WTC11 (cell line): ENCODE measurements at regions not wholly inside any gene's neighbourhood (a gene's known extent, or its start where the extent isn't known, plus 50 kb on each side); places are given as distances from the start of the nearest gene placed in this dataset.

Experiments
- ATAC-seq: fragments of 200-7000 bp; cut with Tn5 transposase; 2 replicates; pipeline ENCODE4 v1.10.0; 2021; ENCODE audit warnings: mild to moderate bottlenecking, moderate library complexity
- CTCF ChIA-PET: fragments of 300-600 bp; sonication (Branson Sonifier 250); formaldehyde crosslinking; loops from one replicate; lab custom pipeline; 2021; ENCODE audit warnings: antibody characterized with exemption; lab: Charles Lee
- POLR2A ChIA-PET: fragments of 350-600 bp; sonication (Branson Sonifier 250); formaldehyde crosslinking; loops from one replicate; lab custom pipeline; 2021; ENCODE audit warnings: antibody characterized with exemption; lab: Charles Lee
- DNase-seq: peaks from one replicate; pipeline ENCODE4 v3.0.0; 2021; ENCODE audit warnings: low spot score
- H3K27ac Mint-ChIP-seq: 2 replicates; pipeline ENCODE4 v1.8.0; 2021; ENCODE audit warnings: mixed read lengths
- H3K27me3 Mint-ChIP-seq: 2 replicates; pipeline ENCODE4 v1.8.0; 2021; ENCODE audit warnings: low read depth, mild to moderate bottlenecking, moderate library complexity, mixed read lengths
- H3K36me3 Mint-ChIP-seq: 2 replicates; pipeline ENCODE4 v1.8.0; 2021; ENCODE audit warnings: mixed read lengths
- H3K4me1 Mint-ChIP-seq: 2 replicates; pipeline ENCODE4 v1.8.0; 2022; ENCODE audit warnings: mixed read lengths
- H3K4me3 Mint-ChIP-seq: 2 replicates; pipeline ENCODE4 v1.8.0; 2021; ENCODE audit warnings: mild to moderate bottlenecking, moderate library complexity, mixed read lengths
- H3K9me3 Mint-ChIP-seq: 2 replicates; pipeline ENCODE4 v1.8.0; 2021; ENCODE audit warnings: mixed read lengths
- ATF1 ChIP-seq: sonication (generic); formaldehyde crosslinking; IDR thresholded peaks from 2 replicates; pipeline ENCODE4 v1.8.1; 2023; ENCODE audit warnings: mild to moderate bottlenecking, moderate library complexity, missing genetic modification reagents
- CBFB ChIP-seq: sonication (generic); formaldehyde crosslinking; IDR thresholded peaks from 2 replicates; pipeline ENCODE4 v1.8.1; 2022; ENCODE audit warnings: mild to moderate bottlenecking, low read depth, missing genetic modification reagents
- CREB1 ChIP-seq: sonication (generic); formaldehyde crosslinking; IDR thresholded peaks from 2 replicates; pipeline ENCODE4 v1.8.0; 2023; ENCODE audit warnings: mild to moderate bottlenecking, missing genetic modification reagents
- ELF4 ChIP-seq: sonication (generic); formaldehyde crosslinking; IDR thresholded peaks from 2 replicates; pipeline ENCODE4 v1.8.1; 2022; ENCODE audit warnings: low read depth, mild to moderate bottlenecking, moderate library complexity, missing genetic modification reagents
- GTF2I ChIP-seq: fragments of 250-450 bp; sonication (Bioruptor Pico); conservative IDR thresholded peaks from 2 replicates; pipeline ENCODE4 v1.4.0; 2021; ENCODE audit warnings: mild to moderate bottlenecking
- HMGA2 ChIP-seq: fragments of 250-450 bp; sonication (Bioruptor Pico); IDR thresholded peaks from 2 replicates; pipeline ENCODE4 v1.4.0; 2021; ENCODE audit warnings: mild to moderate bottlenecking, moderate library complexity
- IRF2 ChIP-seq: sonication (generic); formaldehyde crosslinking; IDR thresholded peaks from 2 replicates; pipeline ENCODE4 v1.8.0; 2022; ENCODE audit warnings: low read depth, missing genetic modification reagents, borderline replicate concordance
- KAT7 ChIP-seq: sonication (generic); formaldehyde crosslinking; IDR thresholded peaks from 2 replicates; pipeline ENCODE4 v1.8.1; 2023; ENCODE audit warnings: missing genetic modification reagents, mild to moderate bottlenecking, borderline replicate concordance
- MXD4 ChIP-seq: fragments of 250-450 bp; sonication (Bioruptor Pico); IDR thresholded peaks from 2 replicates; pipeline ENCODE4 v1.8.0; 2021; ENCODE audit warnings: mild to moderate bottlenecking, moderate library complexity, borderline replicate concordance
- MYBL2 ChIP-seq: sonication (generic); formaldehyde crosslinking; IDR thresholded peaks from 2 replicates; pipeline ENCODE4 v1.8.1; 2023; ENCODE audit warnings: mild to moderate bottlenecking, moderate library complexity, missing genetic modification reagents
- OVOL2 ChIP-seq: fragments of 250-450 bp; sonication (Bioruptor Pico); IDR thresholded peaks from 2 replicates; pipeline ENCODE4 v1.9.0; 2021; ENCODE audit warnings: mild to moderate bottlenecking, borderline replicate concordance
- RELA ChIP-seq: sonication (generic); formaldehyde crosslinking; IDR thresholded peaks from 2 replicates; pipeline ENCODE4 v1.8.1; 2022; ENCODE audit warnings: missing genetic modification reagents, mild to moderate bottlenecking, borderline replicate concordance
- TEAD1 ChIP-seq: sonication (generic); formaldehyde crosslinking; IDR thresholded peaks from 2 replicates; pipeline ENCODE4 v1.8.0; 2022; ENCODE audit warnings: mild to moderate bottlenecking, missing genetic modification reagents
- TEAD4 ChIP-seq: sonication (generic); formaldehyde crosslinking; IDR thresholded peaks from 2 replicates; pipeline ENCODE4 v1.8.0; 2022; ENCODE audit warnings: mild to moderate bottlenecking, missing genetic modification reagents
- ZNF121 ChIP-seq: sonication (generic); formaldehyde crosslinking; IDR thresholded peaks from 2 replicates; pipeline ENCODE4 v1.8.0; 2023; ENCODE audit warnings: missing genetic modification reagents
- ZNF396 ChIP-seq: fragments of 250-450 bp; sonication (Bioruptor Pico); IDR thresholded peaks from 2 replicates; pipeline ENCODE4 v1.8.0; 2021; ENCODE audit warnings: mild to moderate bottlenecking, moderate library complexity, borderline replicate concordance
- TF ChIP-seq, protein P1 (sequence below): fragments of 200-600 bp; IDR thresholded peaks from 2 replicates; pipeline ENCODE4 v1.8.0; 2022; ENCODE audit warnings: antibody characterized with exemption
- TF ChIP-seq, protein P2 (sequence below): sonication (generic); formaldehyde crosslinking; IDR thresholded peaks from 2 replicates; pipeline ENCODE4 v1.8.0; 2022; ENCODE audit warnings: mild to moderate bottlenecking, missing genetic modification reagents
- TF ChIP-seq, protein P3 (sequence below): sonication (generic); formaldehyde crosslinking; IDR thresholded peaks from 2 replicates; pipeline ENCODE4 v1.8.1; 2023; ENCODE audit warnings: mild to moderate bottlenecking, moderate library complexity, missing genetic modification reagents
- TF ChIP-seq, protein P4 (sequence below): sonication (generic); formaldehyde crosslinking; IDR thresholded peaks from 2 replicates; pipeline ENCODE4 v1.8.1; 2022; ENCODE audit warnings: missing genetic modification reagents, borderline replicate concordance
- TF ChIP-seq, protein P5 (sequence below): sonication (generic); formaldehyde crosslinking; IDR thresholded peaks from 2 replicates; pipeline ENCODE4 v1.8.1; 2023; ENCODE audit warnings: mild to moderate bottlenecking, missing genetic modification reagents

DNA sequence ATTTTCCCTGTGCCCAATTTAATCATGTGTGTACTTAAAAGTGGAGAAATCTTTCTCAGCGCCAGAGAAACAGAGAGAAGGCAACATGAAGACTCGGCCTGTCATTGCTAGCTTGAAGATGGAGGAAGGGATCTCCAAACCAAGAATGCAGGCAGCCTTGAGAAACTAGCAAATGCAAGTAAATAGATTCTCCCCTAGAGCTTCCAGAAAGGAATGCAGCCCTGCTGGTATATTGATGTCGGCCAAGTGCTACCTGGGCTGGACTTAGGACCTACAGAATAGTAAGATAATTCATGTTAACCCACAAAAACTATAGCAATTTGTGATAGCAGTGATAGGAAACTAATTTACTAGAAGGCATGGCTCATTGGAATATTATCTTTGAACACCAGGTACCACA, 150.9 kb upstream of the ABI3BP start:
- no peak for DNase-seq
- no peaks in the 10 kb centered on the region for H3K27me3 Mint-ChIP-seq

DNA sequence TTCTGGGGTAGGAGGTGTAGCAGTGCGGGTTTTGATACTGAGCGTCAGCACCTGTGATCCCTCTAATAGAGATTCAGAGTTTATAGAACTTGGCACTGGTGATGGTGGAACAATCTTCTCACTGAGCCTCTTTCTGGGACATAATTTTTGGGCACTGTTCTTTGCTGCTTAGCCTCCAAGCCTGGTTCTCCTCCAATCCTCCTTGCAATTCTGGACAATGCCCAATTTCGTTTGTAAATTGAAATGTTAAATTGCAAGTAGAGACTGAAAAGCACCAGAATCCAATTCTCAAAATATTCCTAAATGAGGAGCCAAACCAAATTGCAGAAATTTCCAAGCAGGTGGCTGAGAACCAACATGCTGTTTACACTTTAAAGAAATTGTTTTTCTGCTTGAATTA, 149.8 kb upstream of the ABI3BP start:
- CTCF ChIA-PET = interaction anchor here (1.4 to 1.5 kb wide), 2 partner anchors 11 to 53 kb away, joined by 4 to 5 read pairs; no protein-coding TSS in a partner anchor
- Mint-ChIP-seq H3K36me3 (no peaks in the 10 kb centered on the region), H3K4me1 (peaks cover 18% of the 10 kb centered on the region)

More for the DNA sequence above, 150.9 kb upstream of the ABI3BP start:
- H3K36me3 Mint-ChIP-seq = no peaks in the 10 kb centered on the region
- POLR2A ChIA-PET = interaction anchor here (1.0 kb wide), 1 partner anchor 410 kb away, joined by 3 read pairs; no protein-coding TSS in a partner anchor
- no peak overlapping the region for H3K4me3 Mint-ChIP-seq
- TF ChIP-seq TEAD4 (CRISPR knock-in tag) (no peak), MYBL2 (CRISPR knock-in tag) (no peak), HMGA2 (CRISPR knock-in tag) (no peak)
- TF ChIP-seq, protein P1, sequence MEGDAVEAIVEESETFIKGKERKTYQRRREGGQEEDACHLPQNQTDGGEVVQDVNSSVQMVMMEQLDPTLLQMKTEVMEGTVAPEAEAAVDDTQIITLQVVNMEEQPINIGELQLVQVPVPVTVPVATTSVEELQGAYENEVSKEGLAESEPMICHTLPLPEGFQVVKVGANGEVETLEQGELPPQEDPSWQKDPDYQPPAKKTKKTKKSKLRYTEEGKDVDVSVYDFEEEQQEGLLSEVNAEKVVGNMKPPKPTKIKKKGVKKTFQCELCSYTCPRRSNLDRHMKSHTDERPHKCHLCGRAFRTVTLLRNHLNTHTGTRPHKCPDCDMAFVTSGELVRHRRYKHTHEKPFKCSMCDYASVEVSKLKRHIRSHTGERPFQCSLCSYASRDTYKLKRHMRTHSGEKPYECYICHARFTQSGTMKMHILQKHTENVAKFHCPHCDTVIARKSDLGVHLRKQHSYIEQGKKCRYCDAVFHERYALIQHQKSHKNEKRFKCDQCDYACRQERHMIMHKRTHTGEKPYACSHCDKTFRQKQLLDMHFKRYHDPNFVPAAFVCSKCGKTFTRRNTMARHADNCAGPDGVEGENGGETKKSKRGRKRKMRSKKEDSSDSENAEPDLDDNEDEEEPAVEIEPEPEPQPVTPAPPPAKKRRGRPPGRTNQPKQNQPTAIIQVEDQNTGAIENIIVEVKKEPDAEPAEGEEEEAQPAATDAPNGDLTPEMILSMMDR = no peak
- TF ChIP-seq, all 79 proteins: peak for 0
- peak; percentile 87 for ATAC-seq
- Mint-ChIP-seq H3K4me1 (peaks cover 11% of the 10 kb centered on the region), H3K27ac (no peak overlapping the region), H3K9me3 (no peaks in the 10 kb centered on the region)
- CTCF ChIA-PET = interaction anchor here (0.9 to 1.5 kb wide), 3 partner anchors 12 to 74 kb away, joined by 4 to 5 read pairs (median 5); no protein-coding TSS in a partner anchor

DNA sequence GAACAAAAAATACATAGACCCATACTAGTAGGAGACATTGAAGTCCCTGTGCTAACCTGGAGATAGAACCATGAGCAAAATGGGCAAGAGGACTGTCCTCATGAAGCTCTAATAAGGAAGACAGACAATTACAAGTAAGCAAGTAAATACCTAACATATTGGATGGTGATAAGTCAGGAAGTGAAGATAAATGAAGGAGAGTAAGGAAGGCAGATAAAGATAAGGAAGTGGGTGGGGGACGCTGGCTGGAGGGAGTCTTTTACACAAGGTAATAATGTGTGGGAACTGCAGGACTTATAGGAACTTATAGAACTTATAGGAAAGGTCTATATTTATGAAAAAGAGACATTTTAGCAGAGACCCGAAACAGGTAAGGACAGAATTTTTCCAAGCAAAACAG, 148.9 kb upstream of the ABI3BP start:
- Mint-ChIP-seq H3K27me3 (no peaks in the 10 kb centered on the region), H3K36me3 (no peaks in the 10 kb centered on the region), H3K27ac (no peak overlapping the region)
- DNase-seq (no peak), ATAC-seq (no peak)
- TF ChIP-seq ELF4 (CRISPR knock-in tag) (no peak), OVOL2 (CRISPR knock-in tag) (no peak), CREB1 (no peak), CBFB (CRISPR knock-in tag) (no peak), ZNF396 (CRISPR knock-in tag) (no peak), GTF2I (CRISPR knock-in tag) (no peak), KAT7 (CRISPR knock-in tag) (no peak)
- TF ChIP-seq, protein P2, sequence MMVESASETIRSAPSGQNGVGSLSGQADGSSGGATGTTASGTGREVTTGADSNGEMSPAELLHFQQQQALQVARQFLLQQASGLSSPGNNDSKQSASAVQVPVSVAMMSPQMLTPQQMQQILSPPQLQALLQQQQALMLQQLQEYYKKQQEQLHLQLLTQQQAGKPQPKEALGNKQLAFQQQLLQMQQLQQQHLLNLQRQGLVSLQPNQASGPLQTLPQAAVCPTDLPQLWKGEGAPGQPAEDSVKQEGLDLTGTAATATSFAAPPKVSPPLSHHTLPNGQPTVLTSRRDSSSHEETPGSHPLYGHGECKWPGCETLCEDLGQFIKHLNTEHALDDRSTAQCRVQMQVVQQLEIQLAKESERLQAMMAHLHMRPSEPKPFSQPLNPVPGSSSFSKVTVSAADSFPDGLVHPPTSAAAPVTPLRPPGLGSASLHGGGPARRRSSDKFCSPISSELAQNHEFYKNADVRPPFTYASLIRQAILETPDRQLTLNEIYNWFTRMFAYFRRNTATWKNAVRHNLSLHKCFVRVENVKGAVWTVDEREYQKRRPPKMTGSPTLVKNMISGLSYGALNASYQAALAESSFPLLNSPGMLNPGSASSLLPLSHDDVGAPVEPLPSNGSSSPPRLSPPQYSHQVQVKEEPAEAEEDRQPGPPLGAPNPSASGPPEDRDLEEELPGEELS (CRISPR knock-in tag) = no peak
- TF ChIP-seq, protein P3, sequence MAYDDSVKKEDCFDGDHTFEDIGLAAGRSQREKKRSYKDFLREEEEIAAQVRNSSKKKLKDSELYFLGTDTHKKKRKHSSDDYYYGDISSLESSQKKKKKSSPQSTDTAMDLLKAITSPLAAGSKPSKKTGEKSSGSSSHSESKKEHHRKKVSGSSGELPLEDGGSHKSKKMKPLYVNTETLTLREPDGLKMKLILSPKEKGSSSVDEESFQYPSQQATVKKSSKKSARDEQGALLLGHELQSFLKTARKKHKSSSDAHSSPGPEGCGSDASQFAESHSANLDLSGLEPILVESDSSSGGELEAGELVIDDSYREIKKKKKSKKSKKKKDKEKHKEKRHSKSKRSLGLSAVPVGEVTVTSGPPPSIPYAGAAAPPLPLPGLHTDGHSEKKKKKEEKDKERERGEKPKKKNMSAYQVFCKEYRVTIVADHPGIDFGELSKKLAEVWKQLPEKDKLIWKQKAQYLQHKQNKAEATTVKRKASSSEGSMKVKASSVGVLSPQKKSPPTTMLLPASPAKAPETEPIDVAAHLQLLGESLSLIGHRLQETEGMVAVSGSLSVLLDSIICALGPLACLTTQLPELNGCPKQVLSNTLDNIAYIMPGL (CRISPR knock-in tag) = no peak
- TF ChIP-seq, all 79 proteins: peak for 0
- Mint-ChIP-seq H3K4me1 (peaks cover 18% of the 10 kb centered on the region), H3K4me3 (no peak overlapping the region), H3K9me3 (no peaks in the 10 kb centered on the region)
- POLR2A ChIA-PET = no interaction called here
- CTCF ChIA-PET = no interaction called here

More for the DNA sequence above, 149.8 kb upstream of the ABI3BP start:
- H3K9me3 Mint-ChIP-seq = no peaks in the 10 kb centered on the region
- H3K27ac Mint-ChIP-seq = no peak overlapping the region
- POLR2A ChIA-PET = interaction anchor here (1.0 kb wide), 1 partner anchor 411 kb away, joined by 3 read pairs; no protein-coding TSS in a partner anchor
- TF ChIP-seq MXD4 (CRISPR knock-in tag) (no peak), IRF2 (CRISPR knock-in tag) (no peak), OVOL2 (CRISPR knock-in tag) (no peak), ZNF121 (CRISPR knock-in tag) (no peak), TEAD1 (CRISPR knock-in tag) (no peak), RELA (CRISPR knock-in tag) (no peak), ATF1 (CRISPR knock-in tag) (no peak)
- TF ChIP-seq, protein P4, sequence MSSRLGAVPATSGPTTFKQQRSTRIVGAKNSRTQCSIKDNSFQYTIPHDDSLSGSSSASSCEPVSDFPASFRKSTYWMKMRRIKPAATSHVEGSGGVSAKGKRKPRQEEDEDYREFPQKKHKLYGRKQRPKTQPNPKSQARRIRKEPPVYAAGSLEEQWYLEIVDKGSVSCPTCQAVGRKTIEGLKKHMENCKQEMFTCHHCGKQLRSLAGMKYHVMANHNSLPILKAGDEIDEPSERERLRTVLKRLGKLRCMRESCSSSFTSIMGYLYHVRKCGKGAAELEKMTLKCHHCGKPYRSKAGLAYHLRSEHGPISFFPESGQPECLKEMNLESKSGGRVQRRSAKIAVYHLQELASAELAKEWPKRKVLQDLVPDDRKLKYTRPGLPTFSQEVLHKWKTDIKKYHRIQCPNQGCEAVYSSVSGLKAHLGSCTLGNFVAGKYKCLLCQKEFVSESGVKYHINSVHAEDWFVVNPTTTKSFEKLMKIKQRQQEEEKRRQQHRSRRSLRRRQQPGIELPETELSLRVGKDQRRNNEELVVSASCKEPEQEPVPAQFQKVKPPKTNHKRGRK (CRISPR knock-in tag) = no peak
- TF ChIP-seq, protein P3 (CRISPR knock-in tag) = no peak
- TF ChIP-seq, protein P5, sequence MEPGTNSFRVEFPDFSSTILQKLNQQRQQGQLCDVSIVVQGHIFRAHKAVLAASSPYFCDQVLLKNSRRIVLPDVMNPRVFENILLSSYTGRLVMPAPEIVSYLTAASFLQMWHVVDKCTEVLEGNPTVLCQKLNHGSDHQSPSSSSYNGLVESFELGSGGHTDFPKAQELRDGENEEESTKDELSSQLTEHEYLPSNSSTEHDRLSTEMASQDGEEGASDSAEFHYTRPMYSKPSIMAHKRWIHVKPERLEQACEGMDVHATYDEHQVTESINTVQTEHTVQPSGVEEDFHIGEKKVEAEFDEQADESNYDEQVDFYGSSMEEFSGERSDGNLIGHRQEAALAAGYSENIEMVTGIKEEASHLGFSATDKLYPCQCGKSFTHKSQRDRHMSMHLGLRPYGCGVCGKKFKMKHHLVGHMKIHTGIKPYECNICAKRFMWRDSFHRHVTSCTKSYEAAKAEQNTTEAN (CRISPR knock-in tag) = no peak
- ATAC-seq (no peak), DNase-seq (no peak)
- no peak overlapping the region for H3K4me3 Mint-ChIP-seq
- H3K27me3 Mint-ChIP-seq = no peaks in the 10 kb centered on the region
